GM18498 (cell line): ENCODE measurements at regions not wholly inside any gene's neighbourhood (a gene's known extent, or its start where the extent isn't known, plus 50 kb on each side); places are given as distances from the start of the nearest gene placed in this dataset.
A peak's percentile ranks its signal among the peaks of the same experiment; 100 is the strongest.

Experiments
- ATAC-seq: cut with Tn5 transposase; IDR thresholded peaks from one replicate; pipeline ENCODE4 v1.9.1; 2021; ENCODE audit warnings: mild to moderate bottlenecking, moderate library complexity; ENCODE audit not compliant: unreplicated experiment

DNA sequence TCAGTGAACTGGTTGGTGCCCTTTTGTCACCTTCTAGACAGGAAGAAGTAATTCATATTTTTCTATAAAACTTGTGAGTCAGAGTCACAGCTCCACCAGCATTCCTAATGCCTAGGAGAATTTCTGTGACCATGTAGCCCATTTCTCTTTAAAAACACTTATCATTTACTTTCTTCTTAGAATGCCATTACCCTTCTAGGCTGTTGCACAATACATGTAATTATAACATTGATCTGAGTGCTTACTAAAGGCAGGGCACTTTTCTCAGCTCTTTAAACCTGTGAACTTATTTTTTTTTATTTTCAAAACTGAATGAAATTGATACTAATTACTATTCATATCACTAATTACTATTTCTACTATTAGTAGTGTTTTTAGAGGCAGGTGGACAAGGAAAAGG, 373.7 kb downstream of the TLE4 start:
- no peak for ATAC-seq

DNA sequence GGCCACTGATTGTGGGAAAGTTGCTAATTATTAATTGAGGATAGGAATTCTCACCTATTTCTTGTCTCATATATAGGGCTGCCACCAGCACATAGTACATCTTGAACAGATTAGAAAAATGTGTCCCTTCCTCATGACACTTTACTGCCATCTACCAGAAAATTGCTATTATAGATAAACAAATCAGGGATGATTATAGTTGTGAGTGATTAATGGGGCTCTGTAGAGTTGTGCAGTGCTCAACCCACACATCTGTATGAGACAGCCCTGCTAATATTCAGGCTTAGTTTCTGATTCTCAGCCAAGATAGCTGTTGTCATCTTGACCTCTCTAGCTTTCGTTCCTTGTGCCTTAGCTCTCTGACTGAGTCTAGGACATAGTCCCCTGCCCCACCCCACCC, 373.3 kb downstream of the TLE4 start:
- no peak for ATAC-seq

DNA sequence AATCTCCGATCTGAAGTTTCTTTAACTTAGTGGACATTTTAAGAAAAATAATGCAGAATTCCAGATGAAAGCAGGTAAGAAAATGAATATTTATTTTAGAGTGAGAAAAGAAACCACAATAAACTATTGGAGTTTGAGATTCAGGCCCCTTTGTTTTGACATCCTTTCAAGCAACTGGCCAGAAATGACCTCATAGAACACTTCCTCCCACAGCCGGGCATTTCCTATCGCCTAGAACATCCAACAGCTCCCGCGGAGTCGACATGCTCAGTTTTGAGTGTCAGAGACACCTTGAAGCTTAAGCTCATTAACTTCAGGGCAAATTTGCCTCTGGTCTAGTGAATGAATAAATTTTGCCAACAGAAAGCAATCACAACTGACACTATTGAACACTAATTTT, 369.2 kb downstream of the TLE4 start:
- ATAC-seq: no peak

DNA sequence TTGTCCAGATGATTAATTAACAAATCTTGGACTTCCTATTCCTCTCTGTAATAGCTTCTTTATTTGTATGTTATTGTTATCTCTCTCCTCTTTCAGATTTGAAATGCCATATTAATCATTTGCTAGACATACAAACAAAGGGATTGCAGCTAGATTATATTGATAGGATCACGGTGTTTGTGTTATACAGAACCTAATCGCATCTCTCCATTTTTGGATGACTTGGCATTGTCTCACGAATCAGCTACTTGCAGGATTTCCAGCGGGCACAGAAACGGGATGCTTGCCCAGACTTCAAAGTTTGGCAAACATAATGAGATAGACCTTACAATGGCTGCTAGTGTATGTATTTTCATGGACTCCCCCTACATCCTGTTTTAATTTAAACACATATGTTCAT, 368.1 kb downstream of the TLE4 start:
- no peak for ATAC-seq

DNA sequence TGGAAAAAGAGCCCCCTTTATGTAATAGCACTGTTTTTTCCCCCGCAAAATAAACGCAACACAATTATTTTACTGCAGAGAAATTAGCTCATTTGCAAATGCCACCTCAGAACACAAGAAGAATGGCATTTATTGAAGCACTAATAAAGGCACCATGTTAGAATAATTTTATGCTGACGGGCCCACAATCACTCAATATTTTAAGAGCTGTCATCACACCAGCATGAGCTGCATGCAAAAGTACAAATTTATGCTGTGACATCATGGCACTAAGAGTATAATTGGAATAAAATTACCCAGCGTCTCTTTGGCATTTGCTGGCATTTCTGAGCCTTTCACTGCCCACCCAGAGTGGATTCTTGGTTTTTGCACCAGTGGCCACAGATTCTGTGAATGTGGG, 364.6 kb downstream of the TLE4 start:
- no peak for ATAC-seq

DNA sequence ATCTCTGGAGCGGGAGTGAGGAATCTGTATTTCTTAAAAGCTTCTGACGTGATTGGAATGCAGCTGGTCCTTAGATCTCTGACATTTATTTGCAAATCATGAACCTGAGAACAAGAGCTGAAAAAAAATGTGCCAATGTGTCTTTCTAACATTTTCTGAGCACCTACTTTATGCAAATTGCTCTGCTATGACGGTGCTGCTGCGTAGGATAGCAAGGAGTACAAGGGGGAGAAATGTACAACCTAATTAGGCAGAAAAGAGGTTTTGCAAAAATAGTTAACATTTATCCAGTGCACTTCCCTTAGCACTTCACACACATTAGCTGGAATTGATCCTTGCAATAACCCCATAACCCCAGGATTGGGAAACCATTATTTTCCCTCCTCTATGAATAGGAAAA, 357.5 kb downstream of the TLE4 start:
- ATAC-seq: no peak

DNA sequence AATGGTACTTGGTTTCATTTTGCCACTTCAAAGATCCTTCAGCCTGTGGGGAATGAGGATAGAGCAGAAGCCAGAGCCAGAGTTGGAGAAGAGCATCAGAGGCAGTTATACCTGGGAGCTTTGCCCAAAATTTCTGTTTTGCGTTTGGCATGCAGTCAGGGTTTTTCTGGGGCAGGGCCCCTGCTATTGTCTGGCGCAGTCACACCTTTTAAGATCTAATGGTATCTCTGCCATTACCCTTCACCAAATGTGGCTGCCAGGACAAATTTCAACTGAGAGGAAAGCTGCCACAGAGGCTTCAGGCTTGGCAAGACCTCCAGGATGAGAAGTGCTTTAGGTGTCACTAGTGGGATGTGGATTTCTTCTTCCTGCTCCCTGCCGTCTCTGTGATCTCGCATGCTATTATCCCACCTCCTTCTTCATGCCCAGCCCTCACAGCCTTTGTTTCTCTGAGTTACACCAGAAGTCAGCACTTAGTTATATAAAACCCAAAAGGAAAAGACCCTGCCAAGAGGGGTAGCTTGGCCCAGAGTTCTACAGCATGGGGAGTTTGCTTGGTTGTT, 357.0 kb downstream of the TLE4 start:
- no peak for ATAC-seq

DNA sequence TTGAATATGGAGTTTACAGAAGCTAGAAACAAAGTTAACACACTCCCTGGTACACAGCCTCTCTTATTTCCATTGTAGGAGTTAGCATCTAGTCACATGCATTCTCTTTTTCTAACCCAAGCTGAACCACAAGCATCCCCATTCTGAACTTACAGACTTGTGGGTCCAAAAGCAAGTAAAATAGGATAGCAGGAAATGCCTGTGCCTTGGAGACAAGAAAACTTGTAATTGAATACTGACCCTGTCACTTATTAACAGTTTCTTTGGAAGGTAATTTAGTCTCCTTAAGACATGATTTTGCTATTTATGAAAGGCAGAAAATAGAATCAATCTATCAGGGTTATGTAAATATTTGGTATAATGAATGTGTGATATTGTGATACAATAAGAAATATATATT, 353.6 kb downstream of the TLE4 start:
- no peak for ATAC-seq

DNA sequence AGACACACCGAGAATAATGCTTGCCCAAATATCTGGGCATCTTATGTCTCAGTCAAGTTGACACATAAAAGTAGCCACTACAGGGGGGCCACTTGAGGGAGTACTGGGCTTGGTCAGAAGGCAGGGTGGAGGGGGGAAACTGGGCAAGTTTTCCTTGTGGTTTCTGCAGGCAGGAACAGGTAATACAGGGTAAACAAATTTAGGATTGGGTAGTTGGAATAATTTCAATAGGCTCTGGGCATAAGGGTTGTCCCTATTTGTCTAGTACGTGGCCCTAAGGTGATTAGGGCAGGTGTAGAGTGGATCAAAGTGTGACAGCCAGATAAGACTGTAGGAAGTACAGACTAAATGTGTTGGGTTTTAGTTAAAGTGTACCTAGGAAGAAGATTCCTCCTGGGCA, 353.1 kb downstream of the TLE4 start:
- ATAC-seq: no peak

DNA sequence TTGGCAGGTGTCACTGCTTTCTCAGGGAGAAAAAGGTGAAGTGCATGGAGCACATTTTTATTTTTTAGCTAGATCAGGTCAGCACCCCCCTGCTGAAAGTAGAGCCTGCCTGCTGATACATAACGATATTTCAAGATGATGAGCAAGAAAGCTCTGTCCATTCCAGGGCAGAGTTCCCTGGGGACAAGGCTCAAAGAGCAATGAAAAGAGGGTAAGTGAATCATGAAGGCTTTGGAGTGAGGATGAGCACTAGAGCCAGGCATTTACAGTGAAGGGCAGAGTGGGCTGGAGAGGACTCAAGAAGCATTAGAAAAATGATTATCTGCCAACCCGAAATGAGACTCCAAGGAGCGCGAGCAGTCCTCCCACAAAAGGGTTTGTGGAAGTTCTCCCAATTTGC, 345.7 kb downstream of the TLE4 start:
- no peak for ATAC-seq

DNA sequence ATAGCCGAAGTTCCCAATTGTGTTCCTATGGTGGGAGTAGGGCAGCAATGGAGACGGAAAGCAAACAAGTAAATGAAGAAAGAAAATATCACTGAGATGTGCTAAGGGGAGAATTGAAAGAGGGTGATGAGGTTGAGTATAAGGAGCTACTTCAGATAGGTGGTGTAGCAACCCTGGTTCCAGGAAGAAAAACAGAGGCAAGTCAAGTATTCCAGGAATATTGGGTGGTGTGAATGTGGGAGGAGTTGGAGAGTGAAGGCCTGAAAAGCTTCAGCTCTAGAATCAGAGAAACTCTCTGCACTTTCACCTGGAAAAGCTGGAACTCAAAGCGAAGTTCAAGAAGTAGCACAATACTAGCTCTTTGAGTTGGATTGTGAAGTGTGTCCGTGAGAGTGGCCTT, 342.1 kb downstream of the TLE4 start:
- no peak for ATAC-seq

DNA sequence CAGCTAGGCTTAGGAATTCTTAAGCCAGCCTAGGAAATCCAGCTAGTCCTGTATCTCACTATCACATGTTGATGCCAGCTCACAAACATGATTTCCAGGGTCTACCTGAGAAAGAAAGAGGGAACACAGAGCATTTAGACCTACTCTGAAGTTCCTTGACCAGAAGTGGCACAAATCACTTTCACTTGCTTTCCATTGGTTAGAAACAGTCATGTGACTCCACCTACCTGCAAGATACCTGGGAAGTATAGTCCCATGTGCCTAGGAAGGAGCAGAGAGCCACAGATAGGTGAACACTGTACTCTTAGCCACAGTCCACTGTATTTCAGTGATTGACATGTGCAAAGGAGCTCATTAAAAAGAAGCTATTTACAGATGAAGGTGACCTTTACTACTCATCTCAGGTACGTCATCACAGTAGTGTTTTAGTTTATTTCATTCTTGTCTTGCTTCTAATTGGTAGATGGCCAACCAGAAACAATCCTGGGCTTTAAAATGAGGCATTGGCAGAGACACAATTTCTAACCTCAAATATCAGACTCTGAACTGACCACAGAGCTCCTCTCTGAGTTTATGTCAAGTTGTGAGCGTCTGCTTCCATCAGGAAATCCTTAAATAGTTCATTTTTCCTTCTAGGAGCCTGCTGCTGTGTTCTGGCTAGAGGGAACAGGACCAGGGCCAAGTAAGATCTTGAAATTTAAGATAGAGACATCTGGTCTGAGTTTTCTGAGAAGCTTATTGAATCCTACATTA, 340.7 kb downstream of the TLE4 start:
- ATAC-seq: no peak

DNA sequence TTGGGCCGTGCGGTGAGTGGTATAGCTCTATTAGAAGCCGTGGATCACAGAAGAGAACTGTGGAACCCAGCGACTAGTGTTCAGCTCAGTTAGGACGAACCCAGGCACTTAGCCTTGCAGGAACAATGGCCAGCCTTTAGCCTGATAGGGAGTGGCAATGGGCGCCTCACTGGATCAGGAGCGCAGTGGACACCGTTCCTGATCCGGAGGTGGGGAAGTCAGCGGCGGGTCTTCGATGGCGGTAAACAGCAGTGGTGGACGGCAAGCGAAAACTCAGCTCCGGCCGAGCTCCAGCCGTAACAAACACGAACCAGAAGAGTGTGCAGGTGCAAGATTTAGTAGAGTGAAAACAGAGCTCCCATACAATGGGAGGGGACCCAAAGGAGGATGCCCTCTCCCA, 340.0 kb downstream of the TLE4 start:
- ATAC-seq: no peak

DNA sequence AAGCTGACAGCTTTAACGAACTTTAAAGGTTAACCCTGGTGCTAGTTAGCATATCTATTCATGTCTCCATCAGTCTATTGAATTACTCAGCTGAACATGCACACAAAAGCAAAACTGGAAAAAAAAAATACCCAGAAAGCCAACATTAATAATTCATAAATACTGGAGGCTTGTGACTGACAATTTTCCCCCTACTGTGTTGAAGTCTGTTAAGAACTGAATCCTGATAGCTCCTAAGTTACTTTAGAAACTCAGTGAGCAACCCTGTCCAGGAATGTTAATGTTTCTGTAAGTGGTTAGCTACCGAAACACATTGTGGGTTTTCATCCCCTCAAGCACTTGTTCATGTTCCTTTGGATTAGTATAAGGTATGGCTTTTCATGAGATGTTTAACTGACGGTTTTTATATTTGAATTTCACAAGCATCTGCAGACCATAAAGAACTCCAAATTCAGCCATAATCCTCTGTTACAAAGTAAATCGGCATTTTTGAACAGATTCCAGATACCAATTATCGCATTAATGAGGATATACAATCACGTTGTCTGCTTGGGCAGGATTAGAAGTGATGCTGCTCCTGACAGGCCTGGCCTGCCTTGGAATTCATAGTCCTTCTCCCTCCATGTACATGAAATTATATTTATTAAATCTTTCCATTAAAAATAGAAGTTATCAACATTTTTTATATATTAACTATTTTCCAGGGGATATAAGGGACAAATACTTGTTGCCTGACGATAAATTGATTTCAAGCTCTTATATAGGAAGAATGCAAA, 331.2 kb downstream of the TLE4 start:
- ATAC-seq: no peak

DNA sequence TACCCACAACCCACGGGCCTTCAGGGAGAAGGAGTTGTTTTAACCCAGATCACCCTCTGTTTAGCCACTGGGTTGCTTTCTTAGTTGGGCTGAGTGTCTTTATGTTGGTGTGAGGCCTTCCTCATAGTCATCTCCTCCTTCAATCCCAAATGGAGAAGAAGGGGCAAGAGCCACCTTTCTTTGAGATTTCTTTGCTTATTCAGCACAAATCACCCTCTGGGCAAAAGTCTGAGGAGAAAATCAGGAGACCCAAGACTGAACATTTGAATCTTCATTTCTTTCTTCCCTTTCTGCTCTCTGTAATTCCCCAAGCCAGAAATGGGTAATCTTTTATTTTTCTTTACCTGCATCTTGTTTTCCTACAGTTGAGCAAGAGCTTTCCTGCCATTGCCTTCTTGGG, 329.0 kb downstream of the TLE4 start:
- ATAC-seq: no peak

DNA sequence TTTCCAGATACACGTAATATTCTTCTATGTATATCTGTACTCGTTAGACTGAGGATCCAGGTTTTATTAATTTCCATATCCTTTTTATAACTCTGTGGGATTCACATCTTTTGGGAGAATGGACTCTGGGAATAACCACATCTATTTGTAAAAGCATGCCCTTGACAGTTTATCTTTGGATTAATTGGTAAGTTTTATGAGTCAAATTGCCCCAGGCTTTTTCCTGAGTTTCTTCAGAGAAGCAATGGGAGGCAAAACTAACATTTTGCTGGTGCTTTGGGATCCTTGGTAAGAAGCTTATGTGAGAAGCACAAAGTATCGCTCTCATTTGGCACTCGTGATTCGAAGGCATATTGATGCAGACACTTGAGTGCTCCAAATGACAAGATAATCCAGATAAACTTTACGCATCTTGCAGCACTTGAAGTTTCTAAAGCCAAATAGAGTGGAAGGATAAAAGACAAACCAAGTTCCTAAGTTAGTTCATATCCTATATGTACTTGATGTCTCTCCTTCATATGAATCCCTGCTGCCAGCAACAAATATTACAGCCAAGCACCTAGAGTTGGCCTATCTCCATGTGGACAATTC, 324.7 kb downstream of the TLE4 start:
- ATAC-seq: no peak

DNA sequence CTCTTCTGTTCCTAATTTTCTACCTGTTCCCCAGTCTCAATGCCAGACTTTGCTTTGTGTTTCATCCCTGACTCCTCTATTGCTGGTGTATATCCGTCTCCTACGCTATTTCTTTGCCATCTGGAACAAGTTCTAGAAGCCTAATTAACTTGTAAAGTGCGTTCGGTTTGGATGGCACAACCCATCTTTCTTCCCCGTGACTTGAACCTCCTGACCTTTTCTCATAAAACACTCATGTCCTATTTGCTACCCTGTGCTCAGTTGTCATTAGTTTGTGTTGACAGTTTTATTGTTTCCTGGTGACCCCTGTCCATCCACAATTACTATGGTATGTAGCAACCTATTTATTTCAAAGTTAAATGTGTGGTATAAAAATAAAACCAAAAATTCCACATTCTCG, 323.5 kb downstream of the TLE4 start:
- no peak for ATAC-seq

DNA sequence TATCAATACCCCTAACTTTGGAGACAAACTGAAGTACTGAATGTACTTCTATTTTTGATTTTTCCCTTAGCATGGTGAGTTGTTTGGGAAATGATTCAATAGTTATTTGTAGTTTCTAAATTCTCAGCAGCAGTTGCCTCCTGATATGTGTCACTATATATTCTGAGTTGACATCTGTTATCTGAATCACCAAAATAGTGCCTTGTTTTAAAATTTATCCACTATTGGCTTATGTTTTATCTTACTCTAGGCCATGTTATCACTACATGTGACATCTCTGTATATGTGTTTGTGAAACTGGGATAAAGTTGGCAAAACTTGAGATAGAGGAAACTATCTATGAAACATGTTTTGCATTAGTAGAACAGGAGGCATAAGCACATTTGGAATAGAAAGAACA, 317.6 kb downstream of the TLE4 start:
- no peak for ATAC-seq

DNA sequence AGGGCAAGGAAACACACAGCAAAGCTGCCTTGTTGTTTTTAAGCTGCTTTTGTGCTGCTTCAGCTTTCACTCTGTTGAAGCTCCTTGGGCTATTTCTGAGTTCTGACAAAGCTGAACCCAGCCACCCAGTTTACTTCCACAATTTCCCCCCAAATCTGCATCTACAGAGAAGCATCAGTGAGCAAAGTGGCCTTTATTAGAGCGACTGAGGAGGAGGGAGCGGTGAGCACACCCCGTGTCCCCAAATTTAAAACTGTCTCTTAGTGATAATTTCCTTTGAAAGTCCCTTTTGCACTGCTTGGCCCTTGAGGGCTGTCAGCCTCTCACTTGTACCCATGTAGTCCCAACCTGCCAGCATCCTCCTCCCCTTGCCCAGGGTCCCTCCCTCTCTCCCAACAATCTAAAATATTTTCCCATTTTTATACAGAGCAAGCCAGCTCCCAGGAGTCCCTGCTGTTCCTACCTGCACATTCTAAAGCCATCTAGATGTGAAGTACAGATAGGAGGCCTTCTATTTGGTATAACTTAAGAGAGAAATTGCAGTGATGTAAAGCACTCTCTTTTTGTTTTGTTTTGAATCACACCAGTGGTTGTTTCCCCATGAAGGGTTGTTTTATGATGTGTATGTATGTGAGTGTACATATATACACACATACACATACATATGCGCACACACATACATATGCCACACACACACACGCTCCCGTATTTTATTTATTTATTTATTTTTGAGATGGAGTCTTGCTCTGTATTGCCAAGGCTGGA, 313.5 kb downstream of the TLE4 start:
- ATAC-seq: no peak

DNA sequence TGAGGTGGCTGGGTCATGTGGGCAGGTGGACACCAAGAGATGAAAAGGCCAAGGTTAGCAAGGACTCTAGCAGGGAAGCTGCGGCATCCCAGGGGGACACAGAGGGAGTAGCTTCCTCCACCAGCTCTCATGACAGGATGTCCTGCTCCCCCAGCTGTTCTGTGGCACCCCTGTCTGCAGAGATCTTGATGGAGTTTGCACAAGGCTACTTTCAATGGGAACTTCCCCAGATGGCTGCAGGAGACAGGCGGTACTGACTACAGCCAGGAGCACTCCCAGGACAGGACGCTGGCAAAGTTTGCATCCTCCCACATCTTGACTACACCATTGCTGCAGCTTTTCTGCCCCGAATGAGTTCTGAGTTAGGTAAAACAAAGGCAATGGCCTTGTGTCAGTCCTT, 312.8 kb downstream of the TLE4 start:
- ATAC-seq: no peak

DNA sequence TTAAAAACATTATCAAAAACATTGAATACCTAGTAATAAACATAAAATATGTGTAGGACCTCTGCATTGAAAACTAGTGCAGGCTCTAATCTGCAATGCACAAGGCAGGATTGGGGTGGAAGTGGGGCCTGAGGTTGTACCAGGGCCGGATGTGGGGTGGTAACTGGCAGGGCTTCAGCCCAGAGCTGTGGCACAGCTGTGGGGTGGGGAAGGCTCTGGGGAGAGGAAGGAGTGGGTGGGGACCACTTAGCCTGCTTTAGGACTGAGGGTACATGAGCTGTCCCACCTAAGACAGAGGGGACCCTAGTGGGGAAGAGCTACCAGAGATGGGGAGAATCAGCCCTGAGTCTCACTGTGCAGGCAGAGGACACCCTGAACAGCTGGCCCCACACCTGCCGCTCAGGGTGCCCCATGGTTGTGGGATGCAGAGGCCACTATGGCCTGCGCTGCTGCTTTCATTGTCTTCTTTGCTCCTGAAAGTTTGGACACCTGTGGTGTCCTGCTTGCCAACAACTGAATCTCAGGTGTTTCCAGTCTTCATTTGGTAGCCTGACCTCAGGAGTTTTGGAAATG, 311.4 kb downstream of the TLE4 start:
- peak; percentile 72 for ATAC-seq
